Adrenal gland (tissue), 5 donors: ENCODE measurements at regions not wholly inside any gene's neighbourhood (a gene's known extent, or its start where the extent isn't known, plus 50 kb on each side); places are given as distances from the start of the nearest gene placed in this dataset.

ENCODE experiments used
- CTCF ChIP-seq, 6 experiments: fragments of 450-650 bp in 4 of 6; fragments of 200-600 bp in 2 of 6; sonication (generic) in 1 of 6; IDR thresholded peaks; 1 replicate in 5 of 6; 2 replicates in 1 of 6; pipeline versions ENCODE4 v1.5.1 to v1.8.0; 2016 to 2021; ENCODE audit warnings: antibody characterized with exemption in 6 of 6, mild to moderate bottlenecking in 2 of 6, moderate library complexity in 1 of 6
- POLR2A ChIP-seq, 2 donors: fragments of 450-650 bp; IDR thresholded peaks; one replicate each; pipeline ENCODE4 v1.6.1; 2017; ENCODE audit warnings: antibody characterized with exemption in 2 of 2, mild to moderate bottlenecking in 2 of 2, moderate library complexity in 1 of 2
- donor health status: DM: no; HTN: no; CAD: no.

GRCh38 chr6:183668-184067 is 108.6 kb upstream of the DUSP22 start:
- no peak for TF ChIP-seq CTCF (IDR thresholded peaks at IDR 0.05)
- no peak for TF ChIP-seq POLR2A (IDR thresholded peaks at IDR 0.05)
